K562 (cell line): ENCODE measurements at regions not wholly inside any gene's neighbourhood (a gene's known extent, or its start where the extent isn't known, plus 50 kb on each side); places are given as distances from the start of the nearest gene placed in this dataset.
A peak's percentile ranks its signal among the peaks of the same experiment; 100 is the strongest.

Source experiments
- ATAC-seq: fragments of 200-7000 bp; cut with Tn5 transposase; 3 replicates; pipeline ENCODE4 v1.9.1; 2020; ENCODE audit warnings: moderate library complexity
- BruUV-seq: library from RNA; stranded (reverse); fragments of 400-500 nt; replicated peaks from 2 replicates; lab custom pipeline; 2021; lab: Mats Ljungman, UMichigan
- CTCF ChIA-PET: fragments of 300-600 bp; formaldehyde crosslinking; extraction: SDS; loops from one replicate; lab custom pipeline; 2021; ENCODE audit warnings: low intra/inter-chr PET ratio; lab: Yijun Ruan, JAX
- POLR2A ChIA-PET: fragments of 300-600, 350-650 bp; sonication (Branson Sonifier 250); formaldehyde crosslinking; extraction: SDS; loops from one replicate; lab custom pipeline; 2021; ENCODE audit warnings: antibody characterized with exemption, inconsistent platforms; lab: Yijun Ruan, JAX
- DNase-seq, 4 experiments: peaks; one replicate each; pipeline versions ENCODE4 v3.0.0 to v3.0.0-alpha.2; 2011 to 2018; ENCODE audit warnings: low spot score in 3 of 4, mixed read lengths in 3 of 4; ENCODE audit errors: extremely low read depth in 1 of 4
- FAIRE-seq: peaks from 2 replicates; lab custom pipeline; 2011; peaks lifted over from hg19 to GRCh38; lab: Jason Lieb, UNC
- H2AFZ ChIP-seq: 2 replicates; pipeline ENCODE4 v1.6.0; 2011; ENCODE audit warnings: low read depth, low read length, control low read depth, inconsistent platforms
- H3K27ac ChIP-seq: fragments of 200-600 bp; 3 replicates; pipeline ENCODE4 v1.8.0; 2011; ENCODE audit warnings: low read depth, mild to moderate bottlenecking, control low read depth, inconsistent platforms, low read length, moderate library complexity, mixed read lengths; ENCODE audit errors: extremely low read depth
- H3K27me3 ChIP-seq, 2 experiments: fragments of 300-600 bp in 1 of 2; 2 replicates in 1 of 2; 3 replicates in 1 of 2; pipeline versions ENCODE4 v1.6.0 to v1.8.0; 2011; ENCODE audit warnings: inconsistent platforms in 2 of 2, low read length in 2 of 2, mild to moderate bottlenecking in 1 of 2, mixed read lengths in 1 of 2, moderate library complexity in 1 of 2; ENCODE audit not compliant: control insufficient read depth in 2 of 2, insufficient read depth in 2 of 2
- H3K36me3 ChIP-seq: fragments of 300-600 bp; 3 replicates; pipeline ENCODE4 v1.8.0; 2011; ENCODE audit warnings: mild to moderate bottlenecking, low read length, inconsistent platforms; ENCODE audit not compliant: control insufficient read depth, insufficient read depth
- H3K4me1 ChIP-seq, 2 experiments: fragments of 200-600 bp in 1 of 2; replicated peaks in 1 of 2; 2 replicates in 1 of 2; 3 replicates in 1 of 2; pipeline versions ENCODE4 v1.5.1 to v1.8.0; 2011; ENCODE audit warnings: inconsistent platforms in 2 of 2, low read length in 2 of 2, mild to moderate bottlenecking in 1 of 2, mixed read lengths in 1 of 2, moderate library complexity in 1 of 2; ENCODE audit not compliant: control insufficient read depth in 2 of 2, insufficient read depth in 2 of 2
- H3K4me2 ChIP-seq: 2 replicates; pipeline ENCODE4 v1.6.1; 2011; ENCODE audit warnings: low read length, control low read depth, inconsistent platforms, mixed read lengths; ENCODE audit not compliant: insufficient read depth
- H3K4me3 ChIP-seq: fragments of 200-600 bp; sonication (generic), shearing (Covaris generic); 2 replicates; pipeline ENCODE4 v1.5.1; 2016; ENCODE audit warnings: control low read depth, inconsistent platforms
- H3K79me2 ChIP-seq: fragments of 200-600 bp; 3 replicates; pipeline ENCODE4 v1.8.0; 2011; ENCODE audit warnings: low read length, inconsistent platforms; ENCODE audit not compliant: control insufficient read depth, insufficient read depth
- H3K9ac ChIP-seq, 2 experiments: 2 replicates each; pipeline versions ENCODE4 v1.6.0 to v1.6.1; 2011; ENCODE audit warnings: low read depth in 2 of 2, low read length in 2 of 2, control low read depth in 1 of 2, inconsistent platforms in 1 of 2, mild to moderate bottlenecking in 1 of 2, mixed read lengths in 1 of 2; ENCODE audit not compliant: insufficient read depth in 1 of 2
- H3K9me1 ChIP-seq: one replicate; pipeline ENCODE4 v1.6.0; 2011; ENCODE audit warnings: inconsistent platforms, mild to moderate bottlenecking, low read length, moderate library complexity; ENCODE audit not compliant: control insufficient read depth, insufficient read depth
- H3K9me3 ChIP-seq: replicated peaks from 2 replicates; pipeline ENCODE4 v1.5.1; 2011; ENCODE audit warnings: low read depth, low read length, inconsistent platforms; ENCODE audit not compliant: control insufficient read depth, insufficient read depth
- H4K20me1 ChIP-seq: replicated peaks from 2 replicates; pipeline ENCODE4 v1.6.1; 2011; ENCODE audit warnings: low read length, inconsistent platforms, mixed read lengths; ENCODE audit not compliant: control insufficient read depth, insufficient read depth
- C11orf30 ChIP-seq: fragments of 450-650 bp; IDR thresholded peaks from 2 replicates; pipeline ENCODE4 v1.6.1; 2016; ENCODE audit warnings: low read depth, mild to moderate bottlenecking
- EP300 ChIP-seq: IDR thresholded peaks from 2 replicates; pipeline ENCODE4 v1.6.1; 2012; ENCODE audit warnings: low read length, improper control_type of control experiment
- NFATC3 ChIP-seq: fragments of 450-650 bp; IDR thresholded peaks from 2 replicates; pipeline ENCODE4 v1.6.1; 2017; ENCODE audit warnings: mild to moderate bottlenecking
- NFIX ChIP-seq: fragments of 250-450 bp; sonication (Bioruptor Pico); IDR thresholded peaks from 2 replicates; pipeline ENCODE4 v1.4.0; 2020; ENCODE audit warnings: low read depth, mild to moderate bottlenecking, moderate library complexity
- PRDM10 ChIP-seq: fragments of 450-650 bp; IDR thresholded peaks from 2 replicates; pipeline ENCODE4 v1.6.1; 2018; ENCODE audit not compliant: partially characterized antibody
- SAFB ChIP-seq: fragments of 200-400 bp; formaldehyde crosslinking; IDR thresholded peaks from 2 replicates; pipeline ENCODE4 v1.6.1; 2017; ENCODE audit warnings: low read depth, low read length, borderline replicate concordance
- SMAD3 ChIP-seq: fragments of 450-650 bp; formaldehyde crosslinking; conservative IDR thresholded peaks from 2 replicates; pipeline ENCODE4 v1.4.0; 2020; ENCODE audit warnings: mild to moderate bottlenecking
- TBP ChIP-seq: optimal IDR thresholded peaks from 2 replicates; pipeline ENCODE3; 2011; ENCODE audit warnings: low read depth, low read length, improper control_type of control experiment
- ZNF133 ChIP-seq: fragments of 250-450 bp; sonication (Bioruptor Pico); IDR thresholded peaks from 2 replicates; pipeline ENCODE4 v1.4.0; 2020; ENCODE audit warnings: mild to moderate bottlenecking
- ZNF79 ChIP-seq: fragments of 250-450 bp; sonication (Bioruptor Pico); IDR thresholded peaks from 2 replicates; pipeline ENCODE4 v1.4.0; 2020; ENCODE audit warnings: low read depth, mild to moderate bottlenecking, moderate library complexity
- WGBS: fragments of 100-300 bp; shearing (Covaris generic); methylation state at CpG from one replicate; pipeline ENCODE4 v1.1.6; 2016; ENCODE audit warnings: low coverage, mixed read lengths; ENCODE audit not compliant: insufficient coverage; ENCODE audit errors: missing lambda C conversion rate; 5-methylcytosine and 5-hydroxymethylcytosine counted together
- in situ Hi-C: fragments of 300-500 bp; cut with MboI; formaldehyde crosslinking; loops from 4 replicates; pipeline ENCODE4 v1.15.0; 2018; ENCODE audit warnings: inconsistent platforms, mixed read lengths
- intact Hi-C: fragments of 100-400 bp; cut with micrococcal nuclease; formaldehyde crosslinking; loops from 2 replicates; pipeline ENCODE4 v1.14.2; 2022

GRCh38 chr10:78302739-78302988 lies 269.0 kb downstream of the RPS24 start:
- H3K36me3 ChIP-seq: no peaks in the 10 kb centered on the region
- H3K4me3 ChIP-seq: peak overlapping the region; percentile 58
- H3K9me1 ChIP-seq: no peaks in the 10 kb centered on the region
- peaks cover 5 to 13% of the 10 kb centered on the region in 2 experiments; a peak in 4 of 5 replicates for H3K4me1 ChIP-seq
- no peak for TF ChIP-seq SMAD3
- TF ChIP-seq EP300: no peak
- TF ChIP-seq ZNF79 (CRISPR knock-in tag): no peak
- no peak for TF ChIP-seq NFATC3
- TF ChIP-seq PRDM10: no peak
- TF ChIP-seq C11orf30: no peak
- TF ChIP-seq TBP: no peak
- TF ChIP-seq ZNF133: no peak
- TF ChIP-seq SAFB: no peak
- no peak for TF ChIP-seq NFIX (CRISPR knock-in tag)
- in situ Hi-C loops: no loop called here
- DNase-seq: no peak
- no peaks in the 10 kb centered on the region for H4K20me1 ChIP-seq
- no peaks in the 10 kb centered on the region for H3K79me2 ChIP-seq
- no peak for ATAC-seq
- H3K9ac ChIP-seq: peak overlapping the region; percentile 72 to 93
- peaks cover 6 to 26% of the 10 kb centered on the region in 2 experiments; a peak in 3 of 5 replicates for H3K27me3 ChIP-seq
- POLR2A ChIA-PET: interaction anchor here (0.9 to 1.4 kb wide), 5 partner anchors 9 to 611 kb away, joined by 3 to 5 read pairs (median 4); no protein-coding TSS in a partner anchor
- no TSS peak for BruUV-seq
- no peaks in the 10 kb centered on the region for H3K9me3 ChIP-seq
- WGBS: 0% methylated on average over 3 of the region's 3 CpGs
- FAIRE-seq: no peak
- peak overlapping the region; percentile 92 for H3K4me2 ChIP-seq
- H2AFZ ChIP-seq: peak overlapping the region; percentile 97
- H3K27ac ChIP-seq: peak overlapping the region; percentile 39; the same call in 2 of the 3 replicates
- CTCF ChIA-PET: interaction anchor here (1.1 to 1.7 kb wide), 4 partner anchors 71 to 259 kb away, joined by 3 to 11 read pairs (median 6); no protein-coding TSS in a partner anchor
- intact Hi-C loops: loop anchor here (2.0 to 10.0 kb wide), 3 partner anchors 260 to 892 kb away; no protein-coding TSS in a partner anchor
